ENCODE measurements at regions not wholly inside any gene's neighbourhood (a gene's known extent, or its start where the extent isn't known, plus 50 kb on each side); places are given as distances from the start of the nearest gene placed in this dataset.

DNA sequence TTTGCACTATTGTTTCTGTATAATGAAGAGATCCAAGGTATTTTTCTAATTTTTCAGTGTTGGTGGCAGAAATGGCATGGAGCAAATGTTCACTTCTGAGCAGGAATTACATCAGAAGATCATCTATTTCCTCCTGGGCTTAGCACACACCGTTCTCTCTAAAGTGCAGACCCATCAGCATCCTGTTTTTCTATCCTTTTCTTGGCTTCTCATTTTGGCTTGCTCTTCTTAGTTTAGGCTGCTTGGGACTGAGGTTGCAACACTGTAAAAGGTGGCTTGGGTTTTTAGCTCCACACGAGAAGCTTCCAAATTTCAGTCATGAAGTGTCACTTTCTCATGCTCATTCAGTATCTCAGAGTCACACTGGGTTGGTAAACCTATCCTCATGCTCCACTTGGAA, 79.9 kb upstream of the SMIM30 start:
- TF ChIP-seq, protein P1, sequence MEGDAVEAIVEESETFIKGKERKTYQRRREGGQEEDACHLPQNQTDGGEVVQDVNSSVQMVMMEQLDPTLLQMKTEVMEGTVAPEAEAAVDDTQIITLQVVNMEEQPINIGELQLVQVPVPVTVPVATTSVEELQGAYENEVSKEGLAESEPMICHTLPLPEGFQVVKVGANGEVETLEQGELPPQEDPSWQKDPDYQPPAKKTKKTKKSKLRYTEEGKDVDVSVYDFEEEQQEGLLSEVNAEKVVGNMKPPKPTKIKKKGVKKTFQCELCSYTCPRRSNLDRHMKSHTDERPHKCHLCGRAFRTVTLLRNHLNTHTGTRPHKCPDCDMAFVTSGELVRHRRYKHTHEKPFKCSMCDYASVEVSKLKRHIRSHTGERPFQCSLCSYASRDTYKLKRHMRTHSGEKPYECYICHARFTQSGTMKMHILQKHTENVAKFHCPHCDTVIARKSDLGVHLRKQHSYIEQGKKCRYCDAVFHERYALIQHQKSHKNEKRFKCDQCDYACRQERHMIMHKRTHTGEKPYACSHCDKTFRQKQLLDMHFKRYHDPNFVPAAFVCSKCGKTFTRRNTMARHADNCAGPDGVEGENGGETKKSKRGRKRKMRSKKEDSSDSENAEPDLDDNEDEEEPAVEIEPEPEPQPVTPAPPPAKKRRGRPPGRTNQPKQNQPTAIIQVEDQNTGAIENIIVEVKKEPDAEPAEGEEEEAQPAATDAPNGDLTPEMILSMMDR (IDR thresholded peaks at IDR 0.05; ENCODE audit: low read length), result no peak
- no peak for TF ChIP-seq EZH2 (optimal IDR thresholded peaks at IDR 0.05; ENCODE audit: low read depth, low read length)
